AG20443 (cell line): ENCODE measurements at regions not wholly inside any gene's neighbourhood (a gene's known extent, or its start where the extent isn't known, plus 50 kb on each side); places are given as distances from the start of the nearest gene placed in this dataset.

Source experiments
- DNase-seq: peaks from one replicate; pipeline ENCODE4 v3.0.0; 2012; ENCODE audit warnings: low spot score, mixed read lengths

- DNase-seq = peak; percentile 30
These were observed 174.3 kb downstream of the EMX2 start for GRCh38 chr10:117716889-117717288.

GRCh38 chr10:117718986-117719920 lies 176.7 kb downstream of the EMX2 start:
- no peak for DNase-seq

GRCh38 chr10:117720931-117721835 lies 178.6 kb downstream of the EMX2 start:
- no peak for DNase-seq

GRCh38 chr10:117721873-117722272 lies 179.3 kb downstream of the EMX2 start:
- DNase-seq = no peak

- DNase-seq = peak; percentile 29
These were observed 180.8 kb downstream of the EMX2 start for GRCh38 chr10:117723343-117723742.

GRCh38 chr10:117725993-117726392 lies 183.4 kb downstream of the EMX2 start:
- no peak for DNase-seq

GRCh38 chr10:117726596-117727295 lies 184.2 kb downstream of the EMX2 start:
- no peak for DNase-seq

- no peak for DNase-seq
These were observed 184.9 kb downstream of the EMX2 start for GRCh38 chr10:117727421-117727820.

GRCh38 chr10:117728087-117728486 lies 185.5 kb downstream of the EMX2 start:
- no peak for DNase-seq

GRCh38 chr10:117729156-117729555 lies 186.6 kb downstream of the EMX2 start:
- DNase-seq = no peak

- no peak for DNase-seq
These were observed 188.7 kb downstream of the EMX2 start for GRCh38 chr10:117731121-117731791.

GRCh38 chr10:117734731-117735405 lies 192.3 kb downstream of the EMX2 start:
- DNase-seq = no peak

GRCh38 chr10:117736655-117737054 lies 194.1 kb downstream of the EMX2 start:
- DNase-seq = peak; percentile 90

- DNase-seq = no peak
These were observed 197.5 kb downstream of the EMX2 start for GRCh38 chr10:117740088-117740487.

GRCh38 chr10:117740691-117741222 lies 198.2 kb downstream of the EMX2 start:
- DNase-seq = no peak

- no peak for DNase-seq
These were observed 199.0 kb downstream of the EMX2 start for GRCh38 chr10:117741524-117741923.

GRCh38 chr10:117743509-117743908 lies 201.0 kb downstream of the EMX2 start:
- DNase-seq = no peak

- no peak for DNase-seq
These were observed 202.8 kb downstream of the EMX2 start for GRCh38 chr10:117745301-117745700.

- DNase-seq = no peak
These were observed 204.2 kb downstream of the EMX2 start for GRCh38 chr10:117746541-117747448.

GRCh38 chr10:117747636-117748035 lies 205.1 kb downstream of the EMX2 start:
- no peak for DNase-seq
